Skeletal muscle satellite cell (primary cell): ENCODE measurements at regions not wholly inside any gene's neighbourhood (a gene's known extent, or its start where the extent isn't known, plus 50 kb on each side); places are given as distances from the start of the nearest gene placed in this dataset.

Experiments
- H3K27me3 ChIP-seq: 2 replicates; pipeline ENCODE4 v1.7.0; 2013; ENCODE audit warnings: low read length; ENCODE audit not compliant: control insufficient read depth, insufficient read depth
- H3K36me3 ChIP-seq: 2 replicates; pipeline ENCODE4 v1.7.0; 2013; ENCODE audit warnings: mild to moderate bottlenecking, control low read depth, low read length; ENCODE audit not compliant: insufficient read depth
- H3K4me1 ChIP-seq: 2 replicates; pipeline ENCODE4 v1.7.0; 2013; ENCODE audit warnings: low read length; ENCODE audit not compliant: control insufficient read depth, insufficient read depth
- H3K4me2 ChIP-seq: 2 replicates; pipeline ENCODE4 v1.7.0; 2013; ENCODE audit warnings: mild to moderate bottlenecking, low read length
- H3K4me3 ChIP-seq: 2 replicates; pipeline ENCODE4 v1.7.0; 2013; ENCODE audit warnings: low read length
- H3K9ac ChIP-seq: 2 replicates; pipeline ENCODE4 v1.7.0; 2013; ENCODE audit warnings: mild to moderate bottlenecking, low read depth, low read length, moderate library complexity
- H3K9me3 ChIP-seq: replicated peaks from 2 replicates; pipeline ENCODE4 v1.7.0; 2013; ENCODE audit warnings: mild to moderate bottlenecking, control low read depth, low read length

DNA sequence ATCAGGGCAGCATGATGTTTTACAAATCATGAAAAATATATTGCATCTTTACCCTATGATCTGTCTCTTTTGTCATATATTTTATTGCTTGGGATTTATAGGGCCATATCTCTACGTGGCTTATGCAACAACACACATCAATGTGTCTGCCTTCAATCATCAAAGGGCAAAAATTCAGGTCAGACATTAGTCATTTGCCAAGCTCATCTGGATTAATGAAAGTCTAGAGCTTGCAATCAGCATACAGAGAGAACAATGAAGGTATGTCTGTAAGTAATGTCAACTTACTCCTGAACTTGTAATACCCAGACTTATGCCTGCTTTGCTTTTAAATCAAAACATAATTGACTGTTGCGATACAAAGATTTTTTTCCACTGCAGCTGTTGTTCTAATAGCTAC lies 282.7 kb downstream of the HAO1 start:
- Histone ChIP-seq H3K9ac (no peak overlapping the region), H3K9me3 (no peaks in the 10 kb centered on the region), H3K4me3 (no peak overlapping the region), H3K36me3 (no peaks in the 10 kb centered on the region), H3K4me2 (no peak overlapping the region), H3K27me3 (no peaks in the 10 kb centered on the region), H3K4me1 (no peaks in the 10 kb centered on the region)

DNA sequence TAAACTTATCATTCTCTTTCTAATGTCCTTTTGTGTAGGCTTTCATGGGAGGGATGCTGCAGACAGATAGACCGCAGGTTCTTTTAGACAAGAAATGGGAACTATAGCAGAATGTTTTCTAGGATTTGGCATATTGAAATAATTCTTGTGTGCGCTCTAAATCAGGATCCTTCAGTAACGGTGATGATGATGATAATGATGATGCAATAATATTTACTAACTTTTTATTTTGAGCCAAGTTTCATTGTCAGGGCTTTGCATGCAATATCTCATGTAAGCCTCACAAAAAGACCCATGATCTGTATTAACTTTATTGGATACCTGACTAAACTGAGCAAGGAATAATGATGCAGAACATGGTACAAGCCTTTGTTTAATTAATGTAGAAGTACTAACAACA lies 280.1 kb downstream of the HAO1 start:
- Histone ChIP-seq H3K36me3 (no peaks in the 10 kb centered on the region), H3K4me3 (no peak overlapping the region), H3K4me2 (no peak overlapping the region), H3K27me3 (no peaks in the 10 kb centered on the region), H3K4me1 (no peaks in the 10 kb centered on the region), H3K9ac (no peak overlapping the region), H3K9me3 (no peaks in the 10 kb centered on the region)

DNA sequence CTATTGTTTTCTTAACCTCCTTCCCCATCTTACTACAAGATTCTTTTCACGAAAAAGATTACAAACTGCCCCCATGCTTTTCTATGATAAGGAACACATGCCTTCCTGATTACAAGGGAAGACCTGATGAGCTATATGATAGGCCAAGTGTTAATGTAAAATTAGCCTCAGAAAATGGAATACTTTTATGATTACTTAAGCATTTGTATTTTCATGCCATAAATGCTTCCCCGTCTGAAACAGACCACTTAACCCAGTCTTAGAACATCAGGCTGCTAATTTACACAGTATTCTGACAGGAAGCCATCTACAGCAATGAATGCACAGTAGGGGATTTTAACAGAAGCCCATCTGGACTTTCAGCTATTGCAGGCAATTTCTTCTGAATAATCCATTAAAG lies 274.9 kb downstream of the HAO1 start:
- Histone ChIP-seq H3K4me2 (no peak overlapping the region), H3K9ac (no peak overlapping the region), H3K27me3 (peaks cover under 1% of the 10 kb centered on the region), H3K36me3 (no peaks in the 10 kb centered on the region), H3K9me3 (no peaks in the 10 kb centered on the region), H3K4me1 (no peaks in the 10 kb centered on the region), H3K4me3 (no peak overlapping the region)

DNA sequence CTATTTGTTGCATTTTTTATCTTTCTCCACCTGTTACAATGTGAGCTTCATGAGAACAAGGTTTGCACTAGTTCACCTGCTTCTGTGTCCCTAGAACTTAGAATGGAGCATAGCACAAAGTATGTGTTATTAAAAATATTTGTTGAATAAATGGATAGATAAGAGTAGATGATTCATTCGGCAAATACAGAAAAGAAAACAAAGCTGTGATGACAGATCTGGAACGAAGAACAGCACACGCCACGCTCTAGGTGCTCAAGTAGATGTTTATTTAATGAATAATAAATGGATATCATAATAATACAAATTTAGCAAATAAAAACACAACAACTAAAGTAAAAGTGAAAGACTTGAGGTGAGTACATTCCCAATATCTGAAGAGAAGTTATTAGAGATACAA lies 273.1 kb downstream of the HAO1 start:
- Histone ChIP-seq H3K36me3 (no peaks in the 10 kb centered on the region), H3K27me3 (peaks cover 3% of the 10 kb centered on the region), H3K4me1 (no peaks in the 10 kb centered on the region), H3K4me2 (no peak overlapping the region), H3K4me3 (no peak overlapping the region), H3K9me3 (no peaks in the 10 kb centered on the region), H3K9ac (no peak overlapping the region)

DNA sequence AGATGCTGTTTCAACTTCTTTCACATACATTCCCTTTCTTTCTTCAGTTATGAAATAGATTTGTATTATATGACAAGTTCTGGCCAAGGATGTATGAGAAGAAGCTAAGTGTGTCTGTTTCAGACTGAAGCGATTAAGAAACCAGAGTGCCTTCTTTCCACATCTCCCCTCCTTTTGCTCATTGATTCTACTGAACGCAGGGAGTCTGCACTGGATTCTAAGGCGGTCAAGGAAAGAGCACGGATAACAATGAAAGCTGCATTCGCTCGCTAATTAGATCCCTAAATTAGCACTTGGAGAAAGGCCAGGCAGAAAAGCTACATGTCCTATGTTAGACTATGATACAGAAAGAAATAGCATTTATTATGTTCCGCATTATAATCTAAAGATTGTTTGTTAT lies 267.7 kb downstream of the HAO1 start:
- Histone ChIP-seq H3K27me3 (peaks cover 3% of the 10 kb centered on the region), H3K4me1 (no peaks in the 10 kb centered on the region), H3K9me3 (no peaks in the 10 kb centered on the region), H3K4me3 (no peak overlapping the region), H3K9ac (no peak overlapping the region), H3K4me2 (no peak overlapping the region), H3K36me3 (no peaks in the 10 kb centered on the region)

DNA sequence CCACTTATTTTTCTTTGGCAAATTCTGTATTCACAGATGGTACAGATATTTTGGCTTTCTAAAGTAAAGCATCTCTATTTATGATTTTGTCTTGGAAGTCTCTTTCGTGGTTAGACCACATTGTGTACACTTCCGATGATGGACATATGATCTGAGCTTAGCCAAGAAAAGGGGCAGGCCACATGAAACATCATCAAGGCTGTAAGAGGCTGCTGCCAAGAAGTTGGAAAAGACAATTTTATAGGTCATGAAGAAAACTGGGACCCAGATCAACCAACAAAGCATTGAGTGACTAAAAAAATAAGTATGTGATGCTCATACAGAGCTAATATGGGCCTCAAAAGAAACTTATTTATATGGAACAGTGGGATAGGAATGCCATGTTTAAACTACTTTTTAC lies 266.4 kb downstream of the HAO1 start:
- H3K4me1 ChIP-seq, result no peaks in the 10 kb centered on the region
- no peak overlapping the region for H3K9ac ChIP-seq
- H3K4me3 ChIP-seq, result no peak overlapping the region
- H3K4me2 ChIP-seq, result no peak overlapping the region
- no peaks in the 10 kb centered on the region for H3K9me3 ChIP-seq
- no peaks in the 10 kb centered on the region for H3K36me3 ChIP-seq
- peaks cover 3% of the 10 kb centered on the region for H3K27me3 ChIP-seq

DNA sequence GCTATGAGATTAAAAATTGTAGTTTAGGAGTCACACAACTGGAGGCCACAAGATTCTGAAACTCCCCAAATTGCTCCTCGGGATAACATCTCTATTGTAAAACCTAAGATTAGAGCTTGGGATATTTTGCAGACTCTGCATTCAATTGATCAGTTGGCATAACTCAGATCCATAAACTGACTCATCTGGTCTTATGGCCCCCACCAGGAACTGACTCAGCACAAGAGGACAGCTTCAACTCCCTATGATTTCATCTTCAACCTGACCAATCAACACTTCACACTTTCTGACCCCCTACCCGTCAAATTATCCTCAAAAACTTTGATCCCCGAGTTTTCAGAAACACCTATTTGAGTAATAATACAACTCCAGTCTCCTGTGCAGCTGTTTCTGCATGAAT lies 257.3 kb downstream of the HAO1 start:
- Histone ChIP-seq H3K4me2 (no peak overlapping the region), H3K36me3 (no peaks in the 10 kb centered on the region), H3K27me3 (no peaks in the 10 kb centered on the region), H3K9me3 (no peaks in the 10 kb centered on the region), H3K4me1 (no peaks in the 10 kb centered on the region), H3K9ac (no peak overlapping the region), H3K4me3 (no peak overlapping the region)

DNA sequence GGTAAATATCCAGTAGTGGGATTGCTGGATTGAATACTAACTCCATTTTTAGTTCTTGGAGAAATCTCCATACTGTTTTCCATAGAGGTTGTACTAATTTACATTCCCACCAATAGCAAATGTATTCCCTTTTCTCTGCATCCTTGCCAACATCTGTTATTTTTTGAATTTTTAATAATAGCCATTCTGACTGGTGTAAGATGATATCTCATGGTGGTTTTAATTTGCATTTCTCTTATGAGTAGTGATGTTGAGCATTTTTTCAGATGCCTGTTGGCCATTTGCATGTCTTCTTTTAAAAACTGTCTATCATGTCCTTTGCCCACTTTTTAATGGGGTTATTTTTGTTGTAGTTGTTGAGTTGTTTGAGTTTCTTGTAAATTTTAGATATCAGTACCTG lies 253.2 kb downstream of the HAO1 start:
- H3K4me1 ChIP-seq, result no peaks in the 10 kb centered on the region
- H3K4me3 ChIP-seq, result no peak overlapping the region
- H3K27me3 ChIP-seq, result no peaks in the 10 kb centered on the region
- H3K9me3 ChIP-seq, result no peaks in the 10 kb centered on the region
- H3K9ac ChIP-seq, result no peak overlapping the region
- H3K36me3 ChIP-seq, result no peaks in the 10 kb centered on the region
- H3K4me2 ChIP-seq, result no peak overlapping the region

DNA sequence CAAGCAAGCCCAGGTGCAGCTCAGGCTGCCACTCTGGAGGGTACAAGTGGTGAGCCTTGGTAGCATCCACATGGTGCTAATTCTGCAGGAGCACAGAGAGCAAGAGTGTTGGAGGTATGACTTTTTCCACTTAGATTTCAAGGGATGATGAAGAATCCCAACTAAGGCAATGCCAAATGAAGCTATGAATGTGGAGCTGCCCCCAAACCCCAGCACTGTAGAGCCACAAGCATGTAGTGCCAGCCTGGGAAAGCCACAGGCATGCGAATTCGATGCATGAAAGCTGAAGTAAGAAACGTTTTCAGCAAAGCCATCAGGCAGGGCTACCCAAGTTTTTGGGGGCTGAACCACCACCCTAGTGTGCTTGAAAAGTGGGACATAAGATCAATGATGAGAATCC lies 251.1 kb downstream of the HAO1 start:
- H3K9ac ChIP-seq, result no peak overlapping the region
- no peak overlapping the region for H3K4me3 ChIP-seq
- no peaks in the 10 kb centered on the region for H3K27me3 ChIP-seq
- no peaks in the 10 kb centered on the region for H3K9me3 ChIP-seq
- no peaks in the 10 kb centered on the region for H3K36me3 ChIP-seq
- no peak overlapping the region for H3K4me2 ChIP-seq
- H3K4me1 ChIP-seq, result no peaks in the 10 kb centered on the region

DNA sequence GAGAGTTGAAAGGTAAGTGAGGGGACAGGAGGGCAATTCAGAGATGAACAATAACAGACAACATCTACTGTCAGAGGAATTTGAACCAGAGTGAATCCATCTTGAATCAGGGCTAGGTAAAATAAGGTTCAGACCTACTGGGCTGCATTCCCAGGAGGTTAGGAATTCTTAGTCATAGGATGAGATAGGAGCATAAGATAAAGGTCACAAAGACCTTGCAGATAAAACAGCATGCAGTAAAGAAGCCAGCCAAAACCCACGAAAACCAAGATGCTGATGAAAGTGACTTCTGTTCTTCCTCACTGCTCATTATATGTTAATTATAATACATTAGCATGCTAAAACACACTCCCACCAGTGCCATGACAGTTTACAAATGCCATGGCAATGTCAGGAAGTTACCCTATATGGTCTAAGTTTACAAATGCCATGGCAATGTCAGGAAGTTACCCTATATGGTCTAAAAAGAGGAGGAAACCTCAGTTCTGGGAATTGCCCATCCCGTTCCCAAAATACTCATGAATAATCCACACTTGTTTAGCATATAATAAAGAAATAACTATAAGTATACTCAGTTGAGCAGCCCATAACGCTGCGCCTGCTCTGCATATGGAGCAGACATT lies 248.5 kb downstream of the HAO1 start:
- Histone ChIP-seq H3K4me3 (no peak overlapping the region), H3K9me3 (no peaks in the 10 kb centered on the region), H3K9ac (no peak overlapping the region), H3K4me1 (peaks cover 14% of the 10 kb centered on the region), H3K27me3 (no peaks in the 10 kb centered on the region), H3K4me2 (no peak overlapping the region), H3K36me3 (no peaks in the 10 kb centered on the region)

DNA sequence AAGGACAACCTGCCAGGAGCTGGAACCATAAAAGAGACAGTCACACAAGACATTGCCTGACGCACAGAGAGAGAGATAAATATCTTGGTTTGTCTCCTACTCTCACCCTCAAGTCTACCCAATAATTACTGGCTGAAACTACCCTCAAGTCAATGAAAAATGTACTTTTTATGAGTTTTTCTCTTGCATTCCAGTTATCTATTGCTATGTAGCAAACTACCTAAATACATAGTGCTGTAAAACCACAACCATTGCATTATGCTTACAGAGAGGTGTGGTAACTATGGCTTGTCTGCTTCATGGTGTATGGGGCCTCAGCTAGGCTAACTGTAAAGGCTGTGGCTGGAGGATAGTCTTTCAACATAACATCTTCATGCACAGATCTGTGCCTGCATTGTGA lies 247.8 kb downstream of the HAO1 start:
- Histone ChIP-seq H3K4me3 (no peak overlapping the region), H3K4me2 (no peak overlapping the region), H3K9me3 (no peaks in the 10 kb centered on the region), H3K36me3 (no peaks in the 10 kb centered on the region), H3K9ac (no peak overlapping the region), H3K4me1 (peaks cover 14% of the 10 kb centered on the region), H3K27me3 (no peaks in the 10 kb centered on the region)

DNA sequence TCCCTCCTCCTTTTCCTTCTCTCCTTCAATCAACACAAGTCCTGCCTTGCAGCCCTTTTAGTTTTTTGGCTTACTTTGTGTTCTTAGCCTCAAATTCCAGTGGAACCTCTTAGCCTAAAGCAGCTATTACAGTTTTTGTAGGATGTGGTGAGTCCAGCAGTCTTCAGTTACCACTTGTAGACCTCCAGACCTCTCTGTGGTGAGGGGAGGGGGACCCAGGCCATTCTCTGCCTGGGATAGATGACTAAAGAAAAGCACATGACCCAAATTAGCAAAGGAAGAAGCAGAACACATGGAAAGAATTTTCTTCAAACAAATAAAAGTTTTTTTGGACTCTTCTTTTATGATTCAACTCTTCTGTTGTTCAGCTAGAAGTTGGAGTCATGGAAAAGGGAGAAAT lies 246.5 kb downstream of the HAO1 start:
- Histone ChIP-seq H3K36me3 (no peaks in the 10 kb centered on the region), H3K27me3 (no peaks in the 10 kb centered on the region), H3K9ac (no peak overlapping the region), H3K4me3 (no peak overlapping the region), H3K4me1 (peaks cover 14% of the 10 kb centered on the region), H3K9me3 (no peaks in the 10 kb centered on the region), H3K4me2 (no peak overlapping the region)
